Medulla oblongata (tissue), 1 donor: ENCODE measurements at regions not wholly inside any gene's neighbourhood (a gene's known extent, or its start where the extent isn't known, plus 50 kb on each side); places are given as distances from the start of the nearest gene placed in this dataset.

Experiments
- DNase-seq: peaks from one replicate; pipeline ENCODE4 v3.0.0-alpha.2; 2015; ENCODE audit errors: extremely low spot score

GRCh38 chr13:34459856-34460255 is 482.2 kb upstream of the NBEA start:
- no peak for DNase-seq

- no peak for DNase-seq
Observed at GRCh38 chr13:34462843-34463242, 479.2 kb upstream of the NBEA start.

- DNase-seq: no peak
Observed at GRCh38 chr13:34464011-34464410, 478.1 kb upstream of the NBEA start.

GRCh38 chr13:34465423-34465922 is 476.6 kb upstream of the NBEA start:
- no peak for DNase-seq

GRCh38 chr13:34466301-34466700 is 475.8 kb upstream of the NBEA start:
- no peak for DNase-seq

- no peak for DNase-seq
Observed at GRCh38 chr13:34467450-34468083, 474.5 kb upstream of the NBEA start.

GRCh38 chr13:34469196-34469986 is 472.7 kb upstream of the NBEA start:
- no peak for DNase-seq

- DNase-seq: no peak
Observed at GRCh38 chr13:34474187-34474868, 467.7 kb upstream of the NBEA start.

GRCh38 chr13:34478376-34478775 is 463.7 kb upstream of the NBEA start:
- no peak for DNase-seq

- no peak for DNase-seq
Observed at GRCh38 chr13:34502011-34502410, 440.1 kb upstream of the NBEA start.

GRCh38 chr13:34502621-34503020 is 439.4 kb upstream of the NBEA start:
- DNase-seq: no peak

- no peak for DNase-seq
Observed at GRCh38 chr13:34506796-34507195, 435.3 kb upstream of the NBEA start.

GRCh38 chr13:34507630-34508029 is 434.4 kb upstream of the NBEA start:
- DNase-seq: no peak

- DNase-seq: no peak
Observed at GRCh38 chr13:34512817-34513216, 429.3 kb upstream of the NBEA start.

- no peak for DNase-seq
Observed at GRCh38 chr13:34513526-34513925, 428.5 kb upstream of the NBEA start.

GRCh38 chr13:34515201-34515600 is 426.9 kb upstream of the NBEA start:
- no peak for DNase-seq

- DNase-seq: no peak
Observed at GRCh38 chr13:34521171-34521570, 420.9 kb upstream of the NBEA start.

GRCh38 chr13:34522808-34523207 is 419.3 kb upstream of the NBEA start:
- no peak for DNase-seq

GRCh38 chr13:34523406-34523805 is 418.7 kb upstream of the NBEA start:
- DNase-seq: no peak

- no peak for DNase-seq
Observed at GRCh38 chr13:34533941-34534340, 408.1 kb upstream of the NBEA start.

GRCh38 chr13:34542321-34542720 is 399.7 kb upstream of the NBEA start:
- DNase-seq: no peak

GRCh38 chr13:34543836-34544235 is 398.2 kb upstream of the NBEA start:
- DNase-seq: no peak

- DNase-seq: no peak
Observed at GRCh38 chr13:34545461-34545860, 396.6 kb upstream of the NBEA start.
